ENCODE measurements at regions not wholly inside any gene's neighbourhood (a gene's known extent, or its start where the extent isn't known, plus 50 kb on each side); places are given as distances from the start of the nearest gene placed in this dataset.

- Histone ChIP-seq H3K4me3 (no peak overlapping the region), H3K27ac (no peak overlapping the region), H3K4me1 (replicated peaks) (no peaks in the 10 kb centered on the region), H3K36me3 (no peaks in the 10 kb centered on the region), H3K9me3 (replicated peaks) (no peaks in the 10 kb centered on the region), H3K27me3 (replicated peaks) (no peaks in the 10 kb centered on the region)
- DNase-seq (ENCODE audit: low read depth in 1 of 2, low spot score in 2 of 2), result no peak
These were observed 137.1 kb upstream of the GAS1 start for GRCh38 chr9:87084407-87084806.

GRCh38 chr9:87085073-87085472 lies 137.8 kb upstream of the GAS1 start:
- DNase-seq (ENCODE audit: low read depth in 1 of 2, low spot score in 2 of 2), result no peak

GRCh38 chr9:87085521-87085920 lies 138.2 kb upstream of the GAS1 start:
- Histone ChIP-seq H3K9me3 (replicated peaks) (no peaks in the 10 kb centered on the region), H3K27ac (no peak overlapping the region), H3K27me3 (replicated peaks) (no peaks in the 10 kb centered on the region), H3K4me3 (no peak overlapping the region), H3K36me3 (no peaks in the 10 kb centered on the region), H3K4me1 (replicated peaks) (no peaks in the 10 kb centered on the region)
- DNase-seq (ENCODE audit: low read depth in 1 of 2, low spot score in 2 of 2), result no peak

More at GRCh38 chr9:87085073-87085472, 137.8 kb upstream of the GAS1 start:
- Histone ChIP-seq H3K36me3 (no peaks in the 10 kb centered on the region), H3K27me3 (replicated peaks) (no peaks in the 10 kb centered on the region), H3K4me3 (no peak overlapping the region), H3K4me1 (replicated peaks) (no peaks in the 10 kb centered on the region), H3K27ac (no peak overlapping the region), H3K9me3 (replicated peaks) (no peaks in the 10 kb centered on the region)

- H3K4me1 ChIP-seq (replicated peaks), result no peaks in the 10 kb centered on the region
- DNase-seq (ENCODE audit: low read depth in 1 of 2, low spot score in 2 of 2), result no peak
- no peak overlapping the region for H3K4me3 ChIP-seq
- no peaks in the 10 kb centered on the region for H3K27me3 ChIP-seq (replicated peaks)
- H3K36me3 ChIP-seq, result no peaks in the 10 kb centered on the region
- no peaks in the 10 kb centered on the region for H3K9me3 ChIP-seq (replicated peaks)
- no peak overlapping the region for H3K27ac ChIP-seq
These were observed 139.0 kb upstream of the GAS1 start for GRCh38 chr9:87086221-87086818.

GRCh38 chr9:87087197-87087596 lies 139.9 kb upstream of the GAS1 start:
- Histone ChIP-seq H3K4me1 (replicated peaks) (no peaks in the 10 kb centered on the region), H3K27ac (no peak overlapping the region), H3K9me3 (replicated peaks) (no peaks in the 10 kb centered on the region), H3K4me3 (no peak overlapping the region), H3K27me3 (replicated peaks) (no peaks in the 10 kb centered on the region), H3K36me3 (no peaks in the 10 kb centered on the region)
- no peak for DNase-seq (ENCODE audit: low read depth in 1 of 2, low spot score in 2 of 2)

- no peaks in the 10 kb centered on the region for H3K4me1 ChIP-seq (replicated peaks)
- no peaks in the 10 kb centered on the region for H3K27me3 ChIP-seq (replicated peaks)
- H3K36me3 ChIP-seq, result no peaks in the 10 kb centered on the region
- H3K4me3 ChIP-seq, result no peak overlapping the region
- no peak overlapping the region for H3K27ac ChIP-seq
- H3K9me3 ChIP-seq (replicated peaks), result no peaks in the 10 kb centered on the region
- DNase-seq (ENCODE audit: low read depth in 1 of 2, low spot score in 2 of 2), result no peak
These were observed 140.9 kb upstream of the GAS1 start for GRCh38 chr9:87088192-87088591.

- no peaks in the 10 kb centered on the region for H3K36me3 ChIP-seq
- DNase-seq (ENCODE audit: low read depth in 1 of 2, low spot score in 2 of 2), result no peak
- H3K4me3 ChIP-seq, result no peak overlapping the region
- H3K27me3 ChIP-seq (replicated peaks), result no peaks in the 10 kb centered on the region
- no peaks in the 10 kb centered on the region for H3K9me3 ChIP-seq (replicated peaks)
- no peak overlapping the region for H3K27ac ChIP-seq
- no peaks in the 10 kb centered on the region for H3K4me1 ChIP-seq (replicated peaks)
These were observed 141.5 kb upstream of the GAS1 start for GRCh38 chr9:87088621-87089365.

- Histone ChIP-seq H3K36me3 (no peaks in the 10 kb centered on the region), H3K27me3 (replicated peaks) (no peaks in the 10 kb centered on the region), H3K9me3 (replicated peaks) (no peaks in the 10 kb centered on the region), H3K27ac (no peak overlapping the region), H3K4me1 (replicated peaks) (no peaks in the 10 kb centered on the region), H3K4me3 (no peak overlapping the region)
- no peak for DNase-seq (ENCODE audit: low read depth in 1 of 2, low spot score in 2 of 2)
These were observed 142.2 kb upstream of the GAS1 start for GRCh38 chr9:87089506-87089905.

GRCh38 chr9:87089929-87090328 lies 142.6 kb upstream of the GAS1 start:
- Histone ChIP-seq H3K27me3 (replicated peaks) (no peaks in the 10 kb centered on the region), H3K4me3 (no peak overlapping the region), H3K4me1 (replicated peaks) (no peaks in the 10 kb centered on the region), H3K27ac (no peak overlapping the region), H3K36me3 (no peaks in the 10 kb centered on the region), H3K9me3 (replicated peaks) (no peaks in the 10 kb centered on the region)
- no peak for DNase-seq (ENCODE audit: low read depth in 1 of 2, low spot score in 2 of 2)

- Histone ChIP-seq H3K36me3 (no peaks in the 10 kb centered on the region), H3K9me3 (replicated peaks) (no peaks in the 10 kb centered on the region), H3K4me1 (replicated peaks) (no peaks in the 10 kb centered on the region), H3K4me3 (no peak overlapping the region), H3K27ac (no peak overlapping the region), H3K27me3 (replicated peaks) (no peaks in the 10 kb centered on the region)
- DNase-seq (ENCODE audit: low read depth in 1 of 2, low spot score in 2 of 2), result no peak
These were observed 146.5 kb upstream of the GAS1 start for GRCh38 chr9:87093777-87094176.

GRCh38 chr9:87095951-87096350 lies 148.6 kb upstream of the GAS1 start:
- no peaks in the 10 kb centered on the region for H3K9me3 ChIP-seq (replicated peaks)
- DNase-seq (ENCODE audit: low read depth in 1 of 2, low spot score in 2 of 2), result no peak

GRCh38 chr9:87096506-87096905 lies 149.2 kb upstream of the GAS1 start:
- Histone ChIP-seq H3K27me3 (replicated peaks) (no peaks in the 10 kb centered on the region), H3K4me3 (no peak overlapping the region), H3K9me3 (replicated peaks) (no peaks in the 10 kb centered on the region), H3K4me1 (replicated peaks) (no peaks in the 10 kb centered on the region), H3K36me3 (no peaks in the 10 kb centered on the region), H3K27ac (no peak overlapping the region)
- DNase-seq (ENCODE audit: low read depth in 1 of 2, low spot score in 2 of 2), result no peak

More at GRCh38 chr9:87095951-87096350, 148.6 kb upstream of the GAS1 start:
- Histone ChIP-seq H3K4me3 (no peak overlapping the region), H3K4me1 (replicated peaks) (no peaks in the 10 kb centered on the region), H3K36me3 (no peaks in the 10 kb centered on the region), H3K27ac (no peak overlapping the region), H3K27me3 (replicated peaks) (no peaks in the 10 kb centered on the region)

GRCh38 chr9:87097238-87097637 lies 149.9 kb upstream of the GAS1 start:
- no peaks in the 10 kb centered on the region for H3K36me3 ChIP-seq
- no peaks in the 10 kb centered on the region for H3K4me1 ChIP-seq (replicated peaks)
- H3K27me3 ChIP-seq (replicated peaks), result no peaks in the 10 kb centered on the region
- H3K27ac ChIP-seq, result no peak overlapping the region
- H3K9me3 ChIP-seq (replicated peaks), result no peaks in the 10 kb centered on the region
- H3K4me3 ChIP-seq, result no peak overlapping the region
- no peak for DNase-seq (ENCODE audit: low read depth in 1 of 2, low spot score in 2 of 2)

- no peaks in the 10 kb centered on the region for H3K27me3 ChIP-seq (replicated peaks)
- DNase-seq (ENCODE audit: low read depth in 1 of 2, low spot score in 2 of 2), result no peak
- H3K4me3 ChIP-seq, result no peak overlapping the region
- H3K36me3 ChIP-seq, result no peaks in the 10 kb centered on the region
- H3K9me3 ChIP-seq (replicated peaks), result no peaks in the 10 kb centered on the region
- no peak overlapping the region for H3K27ac ChIP-seq
- no peaks in the 10 kb centered on the region for H3K4me1 ChIP-seq (replicated peaks)
These were observed 152.1 kb upstream of the GAS1 start for GRCh38 chr9:87099407-87099806.

- Histone ChIP-seq H3K4me1 (replicated peaks) (no peaks in the 10 kb centered on the region), H3K4me3 (no peak overlapping the region), H3K27me3 (replicated peaks) (no peaks in the 10 kb centered on the region), H3K27ac (no peak overlapping the region), H3K9me3 (replicated peaks) (no peaks in the 10 kb centered on the region), H3K36me3 (no peaks in the 10 kb centered on the region)
- no peak for DNase-seq (ENCODE audit: low read depth in 1 of 2, low spot score in 2 of 2)
These were observed 152.7 kb upstream of the GAS1 start for GRCh38 chr9:87100001-87100400.
